GM12872 (cell line): ENCODE measurements at regions not wholly inside any gene's neighbourhood (a gene's known extent, or its start where the extent isn't known, plus 50 kb on each side); places are given as distances from the start of the nearest gene placed in this dataset.

ENCODE experiments used
- CTCF ChIP-seq: IDR thresholded peaks from 3 replicates; pipeline ENCODE4 v1.5.1; 2011; ENCODE audit warnings: low read depth, mild to moderate bottlenecking, low read length, moderate library complexity; ENCODE audit not compliant: insufficient read depth

GRCh38 chr4:110290511-110290910 is 92.1 kb upstream of the ELOVL6 start:
- no peak for TF ChIP-seq CTCF

GRCh38 chr4:110289601-110290100 is 91.2 kb upstream of the ELOVL6 start:
- TF ChIP-seq CTCF = no peak

GRCh38 chr4:110287130-110287529 is 88.7 kb upstream of the ELOVL6 start:
- TF ChIP-seq CTCF = no peak

- TF ChIP-seq CTCF = no peak
These were observed 79.7 kb upstream of the ELOVL6 start for GRCh38 chr4:110278127-110278526.

GRCh38 chr4:110275871-110276270 is 77.5 kb upstream of the ELOVL6 start:
- TF ChIP-seq CTCF = no peak

GRCh38 chr4:110271986-110272385 is 73.6 kb upstream of the ELOVL6 start:
- no peak for TF ChIP-seq CTCF

- TF ChIP-seq CTCF = no peak
These were observed 72.2 kb upstream of the ELOVL6 start for GRCh38 chr4:110270492-110271197.
